Neuronal stem cell (in vitro differentiated cells): ENCODE measurements at regions not wholly inside any gene's neighbourhood (a gene's known extent, or its start where the extent isn't known, plus 50 kb on each side); places are given as distances from the start of the nearest gene placed in this dataset.

ENCODE experiments used
- DNase-seq: peaks from one replicate; pipeline ENCODE4 v3.0.0-alpha.2; 2013; ENCODE audit warnings: low spot score
- H2AFZ ChIP-seq: one replicate; pipeline ENCODE4 v1.6.1; 2013; ENCODE audit warnings: mild to moderate bottlenecking, low read length, inconsistent platforms
- H2AK5ac ChIP-seq: 2 replicates; pipeline ENCODE4 v1.6.1; 2013; ENCODE audit warnings: low read depth, mild to moderate bottlenecking, inconsistent platforms, low read length, moderate library complexity, mixed read lengths
- H2BK120ac ChIP-seq: 2 replicates; pipeline ENCODE4 v1.6.1; 2013; ENCODE audit warnings: low read depth, mild to moderate bottlenecking, inconsistent platforms, low read length, moderate library complexity, mixed read lengths
- H2BK12ac ChIP-seq: one replicate; pipeline ENCODE4 v1.6.1; 2013; ENCODE audit warnings: low read length, inconsistent platforms
- H2BK15ac ChIP-seq: 2 replicates; pipeline ENCODE4 v1.6.1; 2013; ENCODE audit warnings: mild to moderate bottlenecking, low read length, inconsistent platforms, mixed read lengths
- H2BK5ac ChIP-seq: one replicate; pipeline ENCODE4 v1.6.1; 2013; ENCODE audit warnings: inconsistent platforms, mild to moderate bottlenecking, low read length, moderate library complexity
- H3K14ac ChIP-seq: one replicate; pipeline ENCODE4 v1.6.1; 2013; ENCODE audit warnings: low read length, inconsistent platforms
- H3K18ac ChIP-seq: 2 replicates; pipeline ENCODE4 v1.6.1; 2013; ENCODE audit warnings: low read length, inconsistent platforms
- H3K23ac ChIP-seq: 2 replicates; pipeline ENCODE4 v1.6.1; 2013; ENCODE audit warnings: low read depth, mild to moderate bottlenecking, mixed read lengths, low read length, inconsistent platforms; ENCODE audit not compliant: poor library complexity
- H3K27ac ChIP-seq: replicated peaks from 3 replicates; pipeline ENCODE4 v1.5.1; 2013; ENCODE audit warnings: low read length, inconsistent platforms
- H3K27me3 ChIP-seq, 3 experiments: 2 replicates each; pipeline ENCODE4 v1.6.1; 2013; ENCODE audit warnings: low read length in 3 of 3, mild to moderate bottlenecking in 2 of 3, inconsistent platforms in 1 of 3, low read depth in 1 of 3, mixed read lengths in 1 of 3, moderate library complexity in 1 of 3; ENCODE audit not compliant: control insufficient read depth in 3 of 3, insufficient read depth in 3 of 3
- H3K36me3 ChIP-seq, 2 donors: replicated peaks in 1 of 2; 2 replicates each; pipeline ENCODE4 v1.6.1; 2013; ENCODE audit warnings: low read length in 2 of 2; ENCODE audit not compliant: control insufficient read depth in 2 of 2, insufficient read depth in 2 of 2
- H3K4ac ChIP-seq: 2 replicates; pipeline ENCODE4 v1.6.1; 2013; ENCODE audit warnings: inconsistent platforms, mild to moderate bottlenecking, low read length, moderate library complexity
- H3K4me1 ChIP-seq, 2 donors: 1 replicate in 1 of 2; 2 replicates in 1 of 2; pipeline ENCODE4 v1.6.1; 2013; ENCODE audit warnings: low read length in 2 of 2, low read depth in 1 of 2; ENCODE audit not compliant: control insufficient read depth in 2 of 2, insufficient read depth in 1 of 2
- H3K4me2 ChIP-seq: one replicate; pipeline ENCODE4 v1.6.1; 2013; ENCODE audit warnings: mild to moderate bottlenecking, low read length, inconsistent platforms; ENCODE audit not compliant: insufficient read depth, poor library complexity, severe bottlenecking
- H3K4me3 ChIP-seq, 2 donors: 2 replicates each; pipeline ENCODE4 v1.5.1; 2013; ENCODE audit warnings: low read length in 2 of 2, mild to moderate bottlenecking in 2 of 2, inconsistent platforms in 1 of 2, moderate library complexity in 1 of 2
- H3K79me1 ChIP-seq: one replicate; pipeline ENCODE4 v1.6.1; 2013; ENCODE audit warnings: low read depth, mild to moderate bottlenecking, inconsistent platforms, low read length, moderate library complexity
- H3K9ac ChIP-seq: one replicate; pipeline ENCODE4 v1.6.1; 2013; ENCODE audit warnings: mild to moderate bottlenecking, low read depth, low read length, inconsistent platforms; ENCODE audit not compliant: poor library complexity
- H3K9me3 ChIP-seq, 2 donors: replicated peaks in 1 of 2; 2 replicates each; pipeline versions ENCODE3 to v1.6.1; 2013; ENCODE audit warnings: low read length in 2 of 2, mild to moderate bottlenecking in 2 of 2, inconsistent platforms in 1 of 2, low read depth in 1 of 2, mixed read lengths in 1 of 2, moderate library complexity in 1 of 2; ENCODE audit not compliant: control insufficient read depth in 2 of 2, insufficient read depth in 1 of 2
- H4K8ac ChIP-seq: one replicate; pipeline ENCODE4 v1.6.1; 2013; ENCODE audit warnings: low read depth, mild to moderate bottlenecking, inconsistent platforms, low read length, moderate library complexity
- H4K91ac ChIP-seq: one replicate; pipeline ENCODE4 v1.6.1; 2013; ENCODE audit warnings: low read length, low read depth, mild to moderate bottlenecking, inconsistent platforms; ENCODE audit not compliant: poor library complexity
- WGBS, 2 donors: extraction: QIAGEN DNeasy Blood & Tissue Kit; methylation state at CpG; one replicate each; pipeline ENCODE4 v1.1.7; 2013; ENCODE audit warnings: missing lambda C conversion rate in 2 of 2, mixed read lengths in 1 of 2; ENCODE audit not compliant: insufficient read length in 2 of 2, insufficient replicate concordance in 1 of 2; ENCODE audit errors: extremely low coverage in 2 of 2; 5-methylcytosine and 5-hydroxymethylcytosine counted together

GRCh38 chr12:78764913-78765312 is 99.7 kb upstream of the SYT1 start:
- H2BK5ac ChIP-seq = no peak overlapping the region
- H2BK12ac ChIP-seq = no peak overlapping the region
- no peak overlapping the region for H4K91ac ChIP-seq
- H3K36me3 ChIP-seq = no peaks in the 10 kb centered on the region
- H3K27me3 ChIP-seq = no peaks in the 10 kb centered on the region
- H3K23ac ChIP-seq = no peak overlapping the region
- H3K79me1 ChIP-seq = no peaks in the 10 kb centered on the region
- H3K4me2 ChIP-seq = no peak overlapping the region
- no peak overlapping the region for H2BK15ac ChIP-seq
- H2BK120ac ChIP-seq = no peak overlapping the region
- no peak overlapping the region for H3K27ac ChIP-seq
- no peak overlapping the region for H3K14ac ChIP-seq
- no peak overlapping the region for H3K4ac ChIP-seq
- no peak overlapping the region for H3K18ac ChIP-seq
- no peak overlapping the region for H2AK5ac ChIP-seq
- no peak overlapping the region for H3K4me3 ChIP-seq
- no peak overlapping the region for H4K8ac ChIP-seq
- H3K4me1 ChIP-seq = no peaks in the 10 kb centered on the region
- no peak overlapping the region for H3K9ac ChIP-seq
- H3K9me3 ChIP-seq = no peaks in the 10 kb centered on the region
- WGBS, 2 donors = no CpG with 5 or more reads among the region's 2 CpGs
- no peak overlapping the region for H2AFZ ChIP-seq
- DNase-seq = no peak

GRCh38 chr12:78767264-78767981 is 97.2 kb upstream of the SYT1 start:
- Histone ChIP-seq H3K4me1 (no peaks in the 10 kb centered on the region), H4K8ac (no peak overlapping the region)

GRCh38 chr12:78778339-78778738 is 86.2 kb upstream of the SYT1 start:
- Histone ChIP-seq H3K27me3 (no peaks in the 10 kb centered on the region), H3K27ac (no peak overlapping the region), H3K18ac (no peak overlapping the region), H3K9me3 (no peaks in the 10 kb centered on the region), H4K91ac (no peak overlapping the region), H3K4me2 (no peak overlapping the region), H2AFZ (peak overlapping the region; percentile 36), H3K4me1 (no peaks in the 10 kb centered on the region), H2BK15ac (no peak overlapping the region), H2BK5ac (no peak overlapping the region), H3K4ac (no peak overlapping the region), H4K8ac (no peak overlapping the region), H3K9ac (no peak overlapping the region), H3K14ac (no peak overlapping the region), H3K36me3 (no peaks in the 10 kb centered on the region), H3K23ac (no peak overlapping the region), H3K4me3 (no peak overlapping the region), H2BK12ac (no peak overlapping the region), H2AK5ac (no peak overlapping the region), H3K79me1 (no peaks in the 10 kb centered on the region), H2BK120ac (no peak overlapping the region)
- DNase-seq = no peak
- WGBS, 2 donors = no CpG with 5 or more reads among the region's 2 CpGs

More at GRCh38 chr12:78767264-78767981, 97.2 kb upstream of the SYT1 start:
- Histone ChIP-seq H2BK15ac (no peak overlapping the region), H2AFZ (no peak overlapping the region), H3K27ac (no peak overlapping the region), H3K14ac (no peak overlapping the region), H2AK5ac (no peak overlapping the region), H3K79me1 (no peaks in the 10 kb centered on the region), H2BK5ac (no peak overlapping the region), H3K9ac (no peak overlapping the region), H3K27me3 (no peaks in the 10 kb centered on the region), H3K18ac (no peak overlapping the region), H4K91ac (no peak overlapping the region), H2BK120ac (no peak overlapping the region), H3K4me3 (no peak overlapping the region), H3K36me3 (no peaks in the 10 kb centered on the region), H3K23ac (no peak overlapping the region), H3K4me2 (no peak overlapping the region), H3K4ac (no peak overlapping the region), H2BK12ac (no peak overlapping the region), H3K9me3 (no peaks in the 10 kb centered on the region)
- no peak for DNase-seq
- WGBS, 2 donors = no CpG with 5 or more reads among the region's 4 CpGs

GRCh38 chr12:78787576-78787975 is 77.0 kb upstream of the SYT1 start:
- Histone ChIP-seq H3K4me3 (no peak overlapping the region), H3K4me1 (no peaks in the 10 kb centered on the region), H4K8ac (no peak overlapping the region), H3K4me2 (no peak overlapping the region), H2AFZ (no peak overlapping the region), H3K23ac (no peak overlapping the region), H4K91ac (no peak overlapping the region), H3K9me3 (no peaks in the 10 kb centered on the region), H2BK120ac (no peak overlapping the region), H2BK12ac (no peak overlapping the region), H3K18ac (no peak overlapping the region), H3K27me3 (no peaks in the 10 kb centered on the region), H2AK5ac (no peak overlapping the region), H3K9ac (no peak overlapping the region), H3K14ac (no peak overlapping the region), H2BK5ac (no peak overlapping the region), H3K36me3 (no peaks in the 10 kb centered on the region), H2BK15ac (no peak overlapping the region), H3K79me1 (no peaks in the 10 kb centered on the region), H3K4ac (no peak overlapping the region), H3K27ac (no peak overlapping the region)
- no peak for DNase-seq
